Epidermal melanocyte (primary cell): ENCODE measurements at regions not wholly inside any gene's neighbourhood (a gene's known extent, or its start where the extent isn't known, plus 50 kb on each side); places are given as distances from the start of the nearest gene placed in this dataset.
"Not testable (repeated sequence)": the region's sequence is repeated elsewhere in the genome, so short reads cannot be mapped to it uniquely, and the experiment has no call there.

Experiments used
- DNase-seq: peaks from one replicate; pipeline ENCODE4 v3.0.0; 2011; ENCODE audit warnings: low spot score; ENCODE audit not compliant: insufficient read length

DNA sequence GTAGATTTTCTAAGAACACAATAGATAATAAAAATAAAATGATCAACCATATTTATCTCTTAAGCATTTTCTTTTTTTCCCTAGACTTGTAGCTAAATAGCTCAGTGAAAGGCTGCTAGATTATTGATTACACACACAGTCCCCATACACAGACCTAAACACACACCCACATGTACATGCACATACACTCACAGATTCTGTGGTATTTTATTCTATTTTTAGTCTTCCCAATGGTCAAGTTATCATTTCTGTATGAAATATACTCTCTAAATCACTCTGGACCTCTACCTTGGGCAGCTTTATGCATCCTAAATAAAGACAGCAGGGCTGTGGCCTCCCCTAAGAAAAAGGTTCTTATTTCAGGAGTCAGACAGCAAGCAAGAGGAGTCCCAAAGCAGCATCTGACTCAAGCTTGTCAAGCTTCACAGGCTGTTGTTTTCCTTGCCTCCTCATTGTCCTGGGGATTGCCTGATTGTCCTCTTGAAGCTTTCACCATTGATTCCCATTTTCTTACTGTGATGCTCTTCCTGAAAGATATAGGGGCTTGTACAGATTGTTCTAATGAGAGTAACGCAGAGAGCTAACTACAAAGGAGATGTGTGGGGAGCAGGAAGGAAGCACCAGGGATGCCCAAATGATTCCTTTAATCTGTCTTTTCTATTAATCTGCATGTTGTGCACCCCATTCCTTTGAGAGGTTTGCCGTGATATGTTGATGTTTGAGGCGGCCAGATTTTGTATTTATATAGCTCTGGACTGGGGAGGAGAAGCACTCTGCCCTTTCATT lies 986.5 kb downstream of the PCDH17 start:
- no peak for DNase-seq

DNA sequence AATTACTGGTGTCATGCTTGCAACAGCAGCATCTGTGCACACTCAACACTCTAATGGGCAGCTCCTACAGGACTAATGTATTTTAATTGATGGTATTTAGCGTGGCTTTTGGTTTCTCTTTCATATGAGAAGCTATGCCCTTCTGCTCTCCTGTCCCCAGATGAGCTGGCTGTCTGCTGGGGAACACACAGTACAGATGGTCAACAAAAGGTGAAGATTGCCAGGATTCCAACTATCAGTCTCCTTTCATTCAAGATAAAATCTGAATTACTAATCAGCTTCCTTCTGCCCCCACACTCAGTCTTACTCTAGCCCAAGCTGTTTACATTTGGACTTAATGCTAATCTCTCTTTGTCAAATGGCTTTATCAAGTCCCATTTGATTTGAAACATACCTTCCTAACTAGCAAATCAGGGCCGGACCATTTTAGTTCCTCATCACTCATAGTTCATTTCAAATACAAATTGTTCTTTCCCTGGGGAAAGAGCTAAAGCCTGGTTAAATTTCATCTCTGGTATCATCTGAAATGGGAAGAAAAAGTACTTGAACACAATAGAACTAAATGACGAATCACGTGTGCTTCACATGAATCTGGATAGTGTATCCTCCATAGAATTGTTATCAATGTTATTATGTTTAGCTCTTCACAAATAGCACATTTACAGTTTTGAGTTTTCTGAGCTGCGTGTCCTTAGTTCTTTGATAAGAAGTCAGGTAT lies 988.0 kb downstream of the PCDH17 start:
- DNase-seq = no peak

DNA sequence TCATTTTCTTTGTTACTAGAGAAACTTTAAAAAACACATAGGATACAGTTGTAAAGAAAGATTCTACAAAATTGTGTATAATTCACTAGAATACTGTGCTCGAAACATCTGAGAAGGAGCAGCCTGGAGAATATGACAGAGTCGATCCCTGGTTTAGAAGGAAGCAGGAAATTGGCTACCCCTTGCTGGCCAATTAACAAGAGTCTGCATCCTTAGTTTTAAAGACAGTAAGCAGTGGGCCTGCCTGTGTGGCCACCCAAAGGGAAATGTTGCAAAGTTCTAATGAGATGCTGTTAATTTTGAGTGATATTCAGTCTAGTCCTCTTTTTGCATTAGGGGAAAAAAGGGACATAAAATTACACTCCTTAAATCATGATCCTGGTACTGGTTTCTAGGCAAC lies 988.6 kb downstream of the PCDH17 start:
- no peak for DNase-seq

DNA sequence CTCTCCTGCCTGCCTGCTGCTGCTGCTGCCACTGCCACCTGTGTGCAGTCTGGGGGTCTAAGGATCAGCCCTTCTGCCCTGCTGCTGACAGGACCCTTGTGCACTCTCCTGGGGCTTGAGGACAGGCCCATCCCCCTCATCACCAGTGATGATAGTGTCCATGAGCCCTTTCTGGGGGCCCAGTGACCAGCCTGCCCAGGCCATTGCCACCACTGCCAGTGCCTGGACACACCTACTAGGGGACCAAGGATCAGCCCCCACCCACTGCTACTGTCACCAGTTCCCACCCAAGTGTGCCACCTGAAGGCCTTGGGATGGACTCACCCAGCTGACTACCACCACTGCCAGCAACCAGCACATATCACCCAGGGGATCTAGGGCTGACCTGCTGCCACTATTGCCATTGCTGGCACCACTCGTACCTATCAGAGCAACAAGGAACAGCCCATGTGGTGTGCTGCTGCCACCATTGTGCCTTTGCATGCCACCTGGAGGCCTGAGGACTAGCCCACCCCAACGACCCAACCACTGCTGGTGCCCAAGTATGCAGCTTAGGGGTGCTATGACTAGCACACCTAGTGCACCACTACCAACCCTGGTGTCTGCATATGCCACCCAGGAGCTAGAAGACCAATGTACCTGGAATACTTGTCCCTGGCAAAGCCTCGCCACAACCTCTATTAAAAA lies 994.3 kb downstream of the PCDH17 start:
- no peak for DNase-seq

DNA sequence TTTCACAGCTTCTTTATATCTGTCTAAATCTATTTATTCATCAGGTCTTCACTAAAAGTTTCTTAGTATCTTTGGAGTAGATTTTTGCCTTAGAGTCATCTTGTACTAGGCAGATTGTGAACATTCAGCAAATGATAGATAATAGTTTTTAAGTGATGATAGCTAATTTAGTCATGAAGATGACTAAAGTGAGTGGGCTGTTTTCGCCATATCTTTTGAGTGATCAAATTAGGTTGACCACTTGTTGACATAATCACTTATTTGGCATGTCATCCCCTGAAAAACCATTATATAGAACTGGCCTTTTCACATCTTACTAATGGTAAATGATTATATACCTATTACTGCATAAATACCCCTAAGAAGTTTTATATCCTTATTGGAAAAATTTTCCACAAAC lies 999.2 kb downstream of the PCDH17 start:
- DNase-seq = no peak

DNA sequence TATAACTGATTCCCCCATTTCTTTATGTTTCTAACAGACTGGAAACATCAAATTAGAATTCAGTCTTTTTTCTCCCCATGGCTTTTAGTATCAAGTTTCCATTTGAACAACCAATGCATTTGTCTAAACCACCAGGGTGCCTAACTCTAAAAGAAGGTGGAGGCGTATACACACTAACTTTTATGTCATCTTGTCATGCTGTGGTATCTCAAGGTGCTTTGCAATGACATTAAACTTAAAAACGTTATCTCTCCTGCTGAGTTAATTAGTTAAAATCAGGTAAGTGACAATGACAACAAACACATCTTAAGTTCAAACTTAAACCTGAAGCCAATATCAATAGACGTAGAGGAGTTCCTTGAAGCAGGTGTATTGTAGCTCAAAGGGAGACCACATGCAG lies 1001.7 kb downstream of the PCDH17 start:
- DNase-seq = no peak

DNA sequence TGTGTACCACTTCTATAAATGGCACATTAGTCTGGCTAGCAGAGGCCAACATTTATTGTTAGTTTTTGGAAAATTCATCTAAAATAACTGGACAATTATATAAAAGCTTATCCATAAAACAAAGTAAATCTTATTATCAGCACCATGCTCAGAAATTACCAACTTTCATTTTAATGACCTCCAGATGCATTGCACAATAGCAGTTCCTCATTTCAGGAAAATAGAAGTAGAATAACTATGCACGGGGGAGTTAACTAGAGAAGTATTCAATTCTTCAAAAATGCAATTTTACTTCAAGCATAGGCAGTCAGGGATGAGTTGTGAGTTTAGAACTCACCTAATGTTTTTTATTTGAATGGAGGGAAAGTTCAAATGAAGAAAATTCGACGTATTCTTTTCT lies 1023.5 kb downstream of the PCDH17 start:
- DNase-seq = no peak

DNA sequence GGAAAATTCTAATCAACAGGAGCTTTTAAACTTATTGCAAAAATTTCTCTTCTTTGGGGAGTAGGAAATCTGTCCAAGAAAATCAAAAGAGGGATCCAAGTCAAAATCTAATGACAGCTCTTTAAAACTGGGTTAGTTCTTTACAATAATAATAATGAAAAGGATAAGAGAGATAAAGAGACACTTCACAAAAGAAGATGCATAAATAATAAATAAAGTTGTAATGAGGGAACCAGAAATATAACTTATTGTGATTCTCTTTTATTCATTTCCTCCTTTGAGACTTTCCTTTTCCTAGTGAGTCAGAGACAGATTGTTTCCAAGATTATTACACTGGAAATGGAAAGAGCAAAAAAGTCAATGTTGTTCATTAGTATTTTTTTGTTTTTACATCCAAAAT lies 1029.3 kb downstream of the PCDH17 start:
- DNase-seq = no peak

DNA sequence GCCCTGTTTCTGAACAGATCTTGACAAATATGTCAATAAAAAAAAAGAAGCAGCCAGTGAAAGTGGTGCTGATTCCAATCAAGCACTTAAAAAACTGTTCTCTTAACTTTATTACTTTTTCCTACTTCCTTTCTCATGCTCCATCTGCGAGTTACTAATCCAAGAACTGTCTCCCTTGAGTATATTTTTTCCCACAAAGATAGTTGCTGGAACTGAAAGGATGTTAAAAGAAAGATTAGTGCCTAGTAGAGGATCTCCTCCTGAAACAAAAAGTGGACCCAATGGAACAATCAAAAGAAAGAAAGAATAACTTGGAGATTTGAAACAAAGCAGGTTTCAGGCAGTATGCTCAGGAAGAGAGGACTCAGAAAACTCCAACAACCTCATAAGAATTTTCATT lies 1034.8 kb downstream of the PCDH17 start:
- DNase-seq = no peak

DNA sequence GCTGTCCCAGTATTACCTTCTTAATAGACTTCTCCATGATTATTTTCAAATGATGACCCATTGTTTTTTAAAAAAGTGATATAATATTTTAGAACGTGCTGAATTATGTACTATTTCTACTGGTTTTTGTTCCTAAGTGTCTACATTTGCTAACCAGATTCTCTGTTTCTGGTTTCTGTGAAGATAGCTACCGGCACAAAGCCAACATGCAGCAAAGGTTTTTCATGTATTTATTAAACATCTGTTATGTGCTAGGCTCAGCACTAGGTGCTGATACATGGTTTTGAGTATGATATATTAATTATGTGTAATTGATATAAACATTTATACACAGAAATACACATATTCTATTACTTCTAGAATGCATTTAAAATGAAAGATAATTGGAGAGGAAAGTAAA lies 1035.6 kb downstream of the PCDH17 start:
- no peak for DNase-seq

DNA sequence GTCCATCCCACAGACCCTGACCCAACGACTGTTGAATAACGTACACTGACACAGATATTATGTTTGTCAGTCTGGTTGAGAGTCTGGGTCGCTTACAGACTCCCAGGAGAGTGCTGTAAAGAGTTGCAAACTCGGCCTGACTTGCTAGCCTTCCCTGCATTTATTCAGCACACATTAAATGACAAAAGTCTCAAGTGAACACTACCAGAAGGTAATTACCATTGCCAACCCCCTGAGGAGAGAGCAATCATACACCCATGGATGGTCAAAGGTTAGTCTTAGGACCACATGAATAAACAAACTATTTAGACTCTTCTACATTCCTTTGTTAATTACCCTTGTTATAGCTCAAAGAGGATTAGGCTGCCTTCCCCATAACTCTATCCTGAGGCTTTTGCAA lies 1048.6 kb downstream of the PCDH17 start:
- no peak for DNase-seq

DNA sequence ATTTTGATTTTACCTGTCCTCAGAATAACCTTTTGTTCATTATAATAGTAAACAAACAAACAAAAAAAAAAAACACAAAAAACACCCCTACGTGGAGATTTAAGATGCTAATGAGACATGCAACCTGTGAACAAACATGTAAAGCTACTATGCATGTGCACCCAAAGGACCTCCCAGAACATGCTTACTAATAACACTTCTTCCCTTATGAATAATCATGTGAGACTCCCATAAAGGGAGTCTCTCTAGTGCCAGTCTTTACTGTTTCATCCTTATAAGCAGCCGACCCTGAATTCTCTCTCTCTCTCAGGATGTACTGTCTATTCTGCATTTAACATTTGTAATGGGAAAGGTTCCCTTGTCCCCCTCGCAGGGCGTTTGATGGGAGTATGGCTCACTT lies 1051.1 kb downstream of the PCDH17 start:
- no peak for DNase-seq

DNA sequence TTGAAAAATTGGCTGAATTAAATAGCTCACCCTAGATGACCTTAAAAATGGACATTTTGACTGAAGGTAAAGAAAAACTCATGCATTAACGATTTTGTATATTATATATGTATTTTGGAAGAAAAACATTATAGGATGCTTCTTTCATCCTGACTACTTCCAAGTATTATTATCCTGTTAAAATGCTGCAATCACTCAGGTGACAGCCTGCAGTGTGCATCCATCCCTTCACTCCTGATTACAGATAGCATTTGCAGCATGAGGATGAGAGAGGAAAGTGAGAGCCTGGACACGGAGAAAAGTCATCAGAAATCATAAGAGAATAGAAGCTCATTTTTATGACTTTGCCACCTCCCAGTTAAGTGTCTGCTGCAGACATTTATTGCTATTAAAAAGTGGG lies 1055.6 kb downstream of the PCDH17 start:
- DNase-seq = no peak

DNA sequence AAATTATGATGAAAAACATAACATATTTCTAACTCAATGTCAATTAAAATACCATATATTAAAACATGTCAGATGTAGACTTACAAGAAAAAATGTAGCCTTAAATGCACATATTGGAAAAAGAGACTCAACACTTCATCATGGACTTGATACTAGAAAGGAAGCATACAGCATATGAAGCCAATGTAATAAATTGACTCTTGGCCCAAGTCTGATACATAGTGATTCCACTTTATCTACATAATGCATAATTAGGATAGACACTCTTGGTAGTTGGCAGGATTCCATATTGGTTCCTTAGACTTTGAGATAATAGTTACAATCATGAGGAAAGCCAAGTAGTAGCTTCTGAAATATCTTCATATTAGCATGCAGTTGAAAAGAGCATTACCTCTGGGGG lies 1067.0 kb downstream of the PCDH17 start:
- DNase-seq = no peak

DNA sequence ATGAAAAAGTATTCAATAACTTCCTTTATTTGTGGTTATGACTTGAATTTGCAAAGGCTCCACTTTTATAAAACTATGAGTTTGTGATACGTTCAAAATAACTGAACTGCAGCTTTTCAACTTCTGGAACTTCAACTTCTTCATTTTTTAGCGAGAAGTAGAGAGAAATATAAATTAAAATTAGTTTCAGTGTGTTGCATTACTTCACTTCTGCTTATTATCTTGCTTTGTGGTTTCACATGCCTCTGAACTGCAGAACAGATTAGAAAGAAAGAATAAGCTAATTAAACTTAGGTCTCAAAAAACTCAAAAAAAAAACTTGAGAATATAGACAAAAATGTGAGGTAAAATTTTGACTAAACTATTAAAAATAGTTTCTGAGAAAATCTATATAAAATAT lies 1073.4 kb downstream of the PCDH17 start:
- no peak for DNase-seq

DNA sequence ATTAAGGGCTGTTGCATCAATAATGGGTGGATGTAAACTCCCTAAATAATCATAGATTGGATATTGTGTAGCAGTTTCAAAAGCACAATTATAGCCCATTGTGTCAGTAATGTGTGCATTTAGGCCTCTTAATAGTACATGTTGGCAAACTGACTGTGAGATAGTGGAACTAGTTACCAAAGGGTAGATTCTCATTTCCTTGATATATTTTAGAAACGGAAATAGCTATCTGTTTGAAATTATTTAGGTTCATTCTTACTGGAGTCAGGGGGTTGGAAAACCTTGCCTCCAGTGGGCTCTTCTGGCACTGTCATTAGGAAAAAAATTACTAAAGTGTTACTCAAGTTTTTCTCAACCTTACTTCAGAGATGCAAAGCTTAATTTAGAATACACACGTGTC lies 1074.9 kb downstream of the PCDH17 start:
- no peak for DNase-seq

DNA sequence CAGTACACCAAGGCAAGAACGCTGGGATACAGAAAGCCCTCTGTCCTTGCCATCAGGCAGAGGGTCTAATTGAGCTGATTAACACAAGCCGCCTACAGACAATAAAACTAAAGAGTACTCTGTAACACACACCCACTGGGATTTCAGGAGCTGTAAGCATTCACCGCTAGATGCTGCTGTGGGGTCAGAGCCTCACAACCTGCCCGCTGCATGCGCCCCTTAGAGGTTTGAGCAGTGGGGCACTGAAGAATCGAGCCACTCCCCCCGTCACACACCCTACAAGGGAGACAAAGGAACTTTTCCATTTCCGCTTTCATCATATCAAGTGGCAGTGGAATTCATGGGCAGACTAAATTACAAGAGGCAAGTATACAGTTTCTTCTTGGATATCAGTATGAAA lies 1080.6 kb downstream of the PCDH17 start:
- no peak for DNase-seq

DNA sequence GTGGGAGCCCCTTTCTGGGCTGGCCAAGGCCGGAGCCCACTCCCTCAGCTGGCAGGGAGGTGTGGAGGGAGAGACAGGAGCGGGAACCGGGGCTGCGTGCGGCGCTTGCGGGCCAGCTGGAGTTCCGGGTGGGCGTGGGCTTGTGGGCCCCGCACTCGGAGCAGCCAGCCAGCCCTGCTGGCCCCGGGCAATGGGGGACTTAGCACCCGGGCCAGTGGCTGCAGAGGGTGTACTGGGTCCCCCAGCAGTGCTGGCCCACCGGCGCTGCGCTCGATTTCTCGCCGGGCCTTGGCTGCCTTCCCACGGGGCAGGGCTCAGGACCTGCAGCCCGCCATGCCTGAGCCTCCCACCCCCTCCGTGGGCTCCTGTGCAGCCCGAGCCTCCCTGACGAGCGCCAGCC lies 1082.5 kb downstream of the PCDH17 start:
- not testable (repeated sequence) for DNase-seq

DNA sequence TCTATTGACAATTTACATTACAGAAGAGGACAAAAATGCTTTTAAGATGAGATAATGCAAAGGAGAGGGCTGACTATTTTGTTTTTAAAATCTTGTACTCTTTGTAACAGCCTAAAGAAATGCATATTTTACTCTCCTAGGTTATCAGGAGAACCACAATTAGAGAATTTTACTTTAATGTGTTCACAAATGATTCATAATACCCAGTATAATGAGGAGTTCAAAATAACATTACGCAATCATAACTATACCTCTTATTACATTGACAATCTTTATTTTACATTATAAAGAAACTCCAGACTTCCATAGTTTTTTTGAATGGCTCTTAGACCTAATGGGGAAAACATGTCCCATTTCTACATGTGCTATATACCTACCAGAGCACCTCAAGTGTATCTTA lies 1089.7 kb downstream of the PCDH17 start:
- no peak for DNase-seq

DNA sequence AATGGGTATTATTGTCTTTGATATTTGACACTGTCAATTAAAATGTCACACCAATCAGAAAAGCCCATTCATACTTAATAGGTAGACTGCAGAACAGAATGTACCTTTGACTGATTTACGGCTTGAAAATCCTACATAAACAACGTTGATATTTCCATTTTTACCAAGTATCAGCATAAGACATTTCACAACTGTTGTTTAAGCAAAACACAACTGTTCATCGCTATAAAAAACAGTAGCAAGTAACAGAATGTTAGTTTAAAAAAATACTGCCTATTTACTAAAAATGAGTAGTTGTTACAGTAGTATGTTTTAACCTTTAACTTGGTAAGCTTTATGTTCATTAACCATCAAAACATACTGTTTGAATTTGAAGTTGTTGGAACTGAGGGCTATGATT lies 1096.6 kb downstream of the PCDH17 start:
- no peak for DNase-seq

DNA sequence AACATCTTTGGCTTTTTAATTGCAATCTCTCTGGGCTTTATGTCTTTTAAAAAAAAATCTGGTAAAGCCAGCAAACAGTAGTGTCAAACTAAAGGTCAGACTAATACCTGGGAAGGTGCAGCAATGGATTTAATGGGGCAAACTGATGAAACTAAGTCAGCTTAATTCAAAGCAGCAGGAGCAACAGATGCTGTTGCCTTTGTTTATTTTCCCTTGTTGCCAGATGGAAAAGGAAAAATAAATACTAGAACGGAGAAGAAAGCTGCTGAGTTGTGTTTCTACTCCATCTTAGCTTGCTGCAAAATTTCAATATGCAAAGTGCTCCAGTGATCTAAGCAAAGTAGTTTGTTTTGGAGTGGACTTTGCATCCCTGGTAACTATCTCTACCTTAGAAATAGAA lies 1097.8 kb downstream of the PCDH17 start:
- DNase-seq = no peak

DNA sequence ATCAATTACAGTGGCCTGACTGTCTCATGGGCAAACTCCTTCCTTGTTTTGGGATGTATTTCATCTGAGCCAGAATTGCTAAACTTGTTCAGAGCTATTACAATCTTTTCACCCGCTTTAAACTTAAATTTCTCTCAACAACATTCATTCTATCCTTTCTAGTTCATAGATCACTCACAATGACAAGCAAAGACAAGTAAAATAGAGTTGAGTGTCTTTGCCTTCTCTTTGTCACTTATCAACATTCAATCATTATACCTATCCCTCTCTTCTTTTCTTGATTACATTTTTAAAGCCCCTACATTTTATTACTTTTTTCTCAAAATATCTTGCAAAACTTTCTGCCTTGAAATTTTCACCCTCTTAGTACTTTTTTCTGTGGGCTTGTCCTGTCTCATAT lies 1113.1 kb downstream of the PCDH17 start:
- no peak for DNase-seq

DNA sequence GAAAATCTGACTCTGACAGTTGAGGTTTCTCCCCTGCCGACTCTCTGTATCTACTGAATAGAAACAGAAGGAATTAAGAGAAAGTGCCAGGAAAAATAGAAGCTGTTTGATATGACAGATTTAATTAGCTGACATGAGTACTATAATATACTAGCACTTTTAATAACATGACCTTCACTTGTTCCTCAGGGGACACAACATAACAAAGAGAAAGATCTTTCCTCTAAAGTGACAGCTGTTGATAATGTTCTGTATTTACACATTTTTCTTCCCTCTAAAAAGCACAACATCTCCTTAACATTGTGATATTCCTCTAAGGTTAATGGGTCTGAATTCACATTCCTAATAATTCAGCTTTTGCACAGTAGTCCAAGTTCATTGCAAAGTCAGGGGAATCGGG lies 1136.0 kb downstream of the PCDH17 start:
- no peak for DNase-seq
